Esophagus squamous epithelium (tissue), 4 donors: ENCODE measurements at regions not wholly inside any gene's neighbourhood (a gene's known extent, or its start where the extent isn't known, plus 50 kb on each side); places are given as distances from the start of the nearest gene placed in this dataset.

Source experiments
- CTCF ChIP-seq, 6 experiments: fragments of 450-650 bp in 4 of 6; fragments of 200-600 bp in 2 of 6; sonication (generic) in 2 of 6; IDR thresholded peaks; one replicate each; pipeline ENCODE4 v1.5.1; 2016 to 2019; ENCODE audit warnings: antibody characterized with exemption in 6 of 6, mild to moderate bottlenecking in 4 of 6, moderate library complexity in 4 of 6
- POLR2A ChIP-seq, 4 donors: fragments of 450-650 bp; IDR thresholded peaks; one replicate each; pipeline ENCODE4 v1.6.1; 2017; ENCODE audit warnings: antibody characterized with exemption in 4 of 4, mild to moderate bottlenecking in 4 of 4, moderate library complexity in 3 of 4

DNA sequence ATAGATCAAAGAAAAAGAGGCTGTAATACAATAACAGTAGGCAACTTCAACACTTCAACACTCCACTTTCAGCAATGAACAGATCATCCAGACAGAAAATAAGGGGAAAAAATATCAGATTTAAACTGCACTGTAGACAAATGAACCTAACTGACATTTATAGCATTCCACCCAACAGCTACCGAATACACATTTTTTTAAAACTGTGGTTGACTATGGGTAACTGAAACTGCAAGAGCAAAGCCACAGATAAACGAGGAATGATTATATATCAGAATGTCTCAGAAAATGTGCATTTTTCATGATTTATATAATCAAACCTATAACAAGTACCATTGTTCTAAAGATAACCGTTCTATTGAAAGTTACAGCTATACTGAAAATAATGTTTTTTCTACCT lies 514.9 kb upstream of the DPPA4 start:
- TF ChIP-seq CTCF (IDR thresholded peaks at IDR 0.05): no peak
- TF ChIP-seq POLR2A (IDR thresholded peaks at IDR 0.05): no peak
